Stimulated activated CD4-positive, alpha-beta T cell treated with anti-CD3 and anti-CD28 coated beads, Interleukin-4, amount 100 ng/mL, for 24 hours (primary cell): ENCODE measurements at regions not wholly inside any gene's neighbourhood (a gene's known extent, or its start where the extent isn't known, plus 50 kb on each side); places are given as distances from the start of the nearest gene placed in this dataset.

Experiments
- DNase-seq: peaks from one replicate; pipeline ENCODE4 v3.0.0-alpha.2; 2020

DNA sequence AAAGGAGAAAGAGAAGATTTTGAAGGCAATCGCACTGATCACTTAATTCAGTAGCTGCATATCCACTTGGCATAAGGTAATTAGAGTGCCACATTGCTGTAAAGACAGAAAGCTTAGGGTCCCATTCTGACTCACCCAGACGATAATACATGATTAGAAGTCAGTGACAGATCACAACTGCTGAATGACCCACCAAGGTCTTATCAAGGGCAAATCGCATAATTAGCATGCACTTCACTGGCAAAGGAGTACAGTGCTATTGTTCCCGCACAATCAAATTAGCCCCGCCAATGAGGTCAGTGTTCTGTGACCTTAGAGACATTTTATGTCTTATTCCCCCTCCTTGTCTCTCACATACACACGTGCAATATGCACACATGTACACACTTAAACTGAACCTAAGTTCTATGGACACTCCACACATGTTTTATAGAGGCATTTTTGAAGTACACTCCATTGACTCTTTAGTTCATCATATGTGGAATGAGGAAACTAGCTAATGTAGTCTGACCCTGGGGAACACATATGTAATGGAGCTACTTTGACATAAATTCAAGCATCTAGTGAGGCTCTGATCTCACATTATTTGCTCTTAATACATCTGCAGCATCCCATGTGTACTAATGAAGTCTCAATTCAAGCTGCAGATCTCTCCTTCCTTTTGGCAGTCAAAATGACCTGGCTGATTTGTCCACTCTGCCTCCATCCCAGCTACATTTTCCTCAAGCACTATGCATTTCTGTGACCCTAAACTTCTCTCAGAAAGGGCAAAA, 673.8 kb upstream of the FANCL start:
- no peak for DNase-seq

DNA sequence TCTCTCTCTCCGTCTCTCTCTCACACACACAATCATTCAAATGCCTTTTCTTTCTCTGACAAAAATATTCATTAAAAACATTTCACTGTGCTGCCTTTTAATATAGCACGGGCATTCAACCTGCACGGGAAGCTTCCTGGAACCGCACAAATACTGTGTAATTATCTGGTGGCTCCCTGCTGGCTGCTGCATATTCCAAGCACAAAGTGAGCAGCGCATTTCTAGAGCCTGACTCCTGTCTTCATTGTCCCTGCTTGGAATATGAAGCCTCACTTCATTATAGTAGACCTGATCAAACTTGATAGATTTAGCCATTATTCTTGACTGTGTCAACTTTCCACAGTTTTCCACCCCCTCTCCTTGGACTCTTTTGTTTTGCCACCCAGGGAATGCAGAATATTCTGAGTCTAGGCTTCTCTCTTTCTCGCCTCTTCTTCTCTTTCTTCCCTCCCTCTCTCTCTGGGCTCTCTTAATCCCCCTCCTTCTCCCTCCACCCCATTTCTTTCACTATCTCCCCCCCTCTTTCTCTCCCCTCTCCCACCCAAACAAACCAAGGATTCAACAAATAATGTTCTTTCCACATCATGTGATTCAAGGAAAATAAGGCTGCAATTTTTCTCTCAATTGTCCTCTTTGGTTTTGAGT, 672.1 kb upstream of the FANCL start:
- no peak for DNase-seq

DNA sequence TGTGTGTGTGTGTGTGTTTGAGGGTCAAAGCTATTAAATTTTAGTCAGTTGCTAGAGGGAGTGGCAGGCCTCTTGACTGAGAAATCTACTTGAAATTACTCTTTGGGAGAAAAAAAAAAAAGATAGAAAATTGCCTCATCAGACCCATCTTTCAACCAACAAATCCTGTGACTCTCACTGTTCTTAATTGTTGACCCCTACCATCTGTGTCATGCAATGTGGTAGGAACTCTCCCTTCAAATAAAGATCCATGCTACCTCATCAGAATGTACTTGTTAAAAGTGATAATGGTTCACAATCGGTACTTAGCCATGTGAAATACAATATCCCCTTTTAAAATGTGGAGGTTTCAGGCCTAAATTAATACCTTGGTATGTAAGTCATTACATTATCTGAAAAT, 670.8 kb upstream of the FANCL start:
- DNase-seq: no peak

DNA sequence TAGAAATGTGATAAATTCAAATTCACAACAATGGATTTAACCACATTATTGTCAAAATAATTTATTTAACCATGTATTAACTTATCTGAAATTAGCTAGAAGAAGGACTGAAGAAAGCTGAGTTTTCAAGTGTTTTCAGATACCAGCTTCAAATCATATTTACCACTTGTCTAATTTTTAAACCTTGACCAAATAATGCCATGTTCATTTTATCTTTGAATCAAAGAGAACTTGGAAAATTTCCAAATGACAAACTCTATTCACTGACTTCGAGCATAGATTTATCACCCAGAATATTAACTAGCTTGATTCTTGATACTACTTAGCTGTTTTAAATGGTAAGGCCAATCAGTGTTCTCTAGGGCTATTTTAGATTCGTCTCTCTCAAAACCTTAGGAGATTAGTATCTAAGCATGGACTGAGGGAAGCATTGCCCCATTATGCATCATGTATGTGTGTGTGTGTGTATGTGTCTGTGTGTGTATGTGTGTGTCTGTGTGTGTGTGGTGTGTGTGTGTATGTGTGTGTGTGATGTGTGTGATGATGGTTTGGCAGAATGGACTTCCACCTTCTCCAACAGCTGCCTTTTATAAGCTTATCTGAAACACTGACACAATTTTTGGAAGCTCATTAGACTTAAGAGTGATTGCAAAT, 667.5 kb upstream of the FANCL start:
- no peak for DNase-seq

DNA sequence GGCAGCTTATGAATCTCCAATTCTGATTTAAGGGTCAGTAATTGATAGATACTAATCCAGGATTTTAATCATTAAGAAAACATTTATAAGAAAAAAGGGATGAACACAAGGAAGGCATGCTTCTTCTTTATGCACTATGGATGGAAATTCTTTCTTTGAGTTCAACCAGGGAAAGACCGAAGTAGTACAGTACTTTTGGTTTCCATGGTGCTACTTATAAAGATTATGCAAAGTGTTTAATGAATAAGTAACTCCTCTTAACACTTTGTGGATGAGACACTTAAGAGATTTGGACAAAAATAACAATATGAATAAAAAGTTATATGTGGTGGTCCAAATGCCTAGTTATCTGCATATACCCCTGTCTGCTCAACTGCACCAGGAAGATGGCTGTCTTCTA, 666.5 kb upstream of the FANCL start:
- DNase-seq: no peak

DNA sequence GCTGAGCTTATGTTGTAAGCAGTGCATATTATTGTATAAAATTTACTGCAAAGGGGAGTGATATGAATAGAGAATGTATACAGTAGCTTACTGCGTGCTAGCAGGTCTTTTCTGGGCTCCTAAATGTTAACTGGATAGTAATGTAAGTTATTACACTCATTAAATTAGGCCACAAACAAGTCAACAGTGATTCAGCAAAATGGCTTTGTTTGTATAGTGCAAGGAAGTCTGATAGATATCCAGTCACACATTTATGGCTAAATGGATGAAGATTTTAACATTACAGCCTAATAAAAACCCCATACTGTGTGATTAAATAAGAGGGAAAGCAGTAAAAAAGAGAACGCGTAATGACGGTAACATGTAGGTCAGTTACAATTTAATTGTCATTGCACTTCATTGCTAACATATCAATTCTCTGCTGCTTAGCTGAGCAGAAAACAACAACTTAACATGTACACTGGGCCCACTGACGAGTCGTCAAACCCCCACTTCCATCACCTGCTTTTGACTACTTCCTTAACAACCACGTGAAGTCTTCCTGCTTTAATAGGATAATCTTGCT, 665.0 kb upstream of the FANCL start:
- DNase-seq: no peak

DNA sequence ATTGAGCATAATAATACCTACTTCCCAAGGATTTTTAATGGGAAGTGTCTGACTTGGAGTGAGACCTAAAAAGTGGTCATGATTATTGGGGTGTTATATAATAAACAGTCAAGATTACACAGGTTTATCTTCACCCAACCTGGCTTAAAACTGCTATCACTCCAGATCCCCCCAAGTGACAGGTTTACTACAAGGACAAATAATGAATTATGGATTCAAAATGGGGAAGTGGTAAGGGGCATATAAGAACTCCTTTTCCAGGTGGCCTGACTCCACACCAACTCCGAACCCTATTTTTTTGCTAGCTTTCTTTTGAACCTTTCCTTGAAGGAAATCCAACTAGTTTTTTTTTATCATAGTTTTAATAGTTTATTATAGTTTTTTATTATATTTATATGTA, 663.0 kb upstream of the FANCL start:
- no peak for DNase-seq

DNA sequence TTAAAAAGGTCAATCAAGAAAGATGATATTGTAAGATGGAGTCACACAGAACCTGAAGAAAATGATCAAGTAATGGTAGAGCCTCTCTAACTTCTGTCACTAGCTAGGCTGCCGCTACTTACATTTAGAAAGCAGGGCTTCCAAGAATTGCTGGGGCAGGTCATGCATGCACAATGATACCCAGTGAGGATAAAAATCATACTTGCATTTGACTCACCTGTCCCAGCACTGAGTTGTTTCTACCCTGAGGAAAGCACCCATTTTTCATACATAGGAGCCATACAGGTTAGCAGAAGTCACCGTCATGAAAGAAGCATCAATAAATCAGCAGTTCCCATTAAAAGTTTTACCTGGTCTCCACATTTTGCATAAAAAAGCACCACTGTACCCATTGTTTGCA, 662.3 kb upstream of the FANCL start:
- DNase-seq: no peak

DNA sequence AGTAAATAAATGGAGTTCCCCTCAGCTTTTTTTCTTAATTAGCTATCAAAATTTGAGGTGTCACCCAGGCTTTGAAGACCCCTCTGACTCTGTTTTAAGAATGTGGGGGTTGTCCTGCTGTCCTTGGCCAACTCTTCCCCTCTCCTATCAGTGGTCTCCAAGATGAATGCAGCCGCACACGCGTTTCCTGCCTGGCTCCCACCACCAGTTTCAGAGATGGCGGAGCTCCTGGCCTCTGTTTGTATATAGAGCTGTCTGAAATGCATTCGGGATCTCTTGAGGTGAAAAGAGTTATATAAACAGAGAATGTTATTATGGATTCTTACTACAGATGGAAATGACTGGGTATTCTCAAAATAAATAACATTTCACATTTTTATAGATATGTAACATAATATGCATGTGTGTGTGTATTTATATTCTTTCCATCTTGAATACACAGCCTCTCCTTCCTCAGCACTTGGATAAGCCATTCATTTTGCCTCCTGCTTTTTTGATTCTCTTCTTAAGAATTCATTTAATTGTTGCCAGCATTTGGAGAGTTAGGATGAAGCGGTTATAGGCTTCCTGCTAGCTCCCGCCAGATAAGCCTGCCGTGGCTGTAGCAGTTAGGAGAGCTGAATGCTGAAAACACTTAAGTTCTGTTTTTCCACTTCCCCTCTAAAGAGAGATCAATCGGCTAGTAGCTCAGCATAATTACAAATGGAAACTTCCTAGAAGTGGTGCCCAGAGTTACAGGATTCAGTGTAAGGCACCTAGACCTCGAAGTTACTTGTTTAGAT, 659.3 kb upstream of the FANCL start:
- DNase-seq: no peak

DNA sequence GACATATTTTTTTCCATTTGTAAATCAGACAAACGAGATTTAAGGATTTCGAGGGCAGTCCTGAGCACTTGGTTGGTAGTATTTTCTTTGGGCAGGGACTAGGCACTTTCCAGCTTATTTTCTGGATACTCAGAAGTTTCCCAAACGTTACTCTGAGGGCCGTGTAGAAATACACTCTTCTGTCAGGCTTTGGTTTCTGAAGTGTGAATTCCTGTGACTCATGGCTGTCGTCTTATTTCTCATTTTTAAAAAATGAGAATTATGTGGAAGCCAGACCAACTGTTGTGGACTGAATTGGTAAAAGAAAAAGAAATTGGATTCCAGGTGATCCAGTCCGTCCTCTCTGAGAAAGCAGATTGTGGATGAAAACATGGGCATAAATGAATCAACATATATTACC, 658.6 kb upstream of the FANCL start:
- DNase-seq: no peak

DNA sequence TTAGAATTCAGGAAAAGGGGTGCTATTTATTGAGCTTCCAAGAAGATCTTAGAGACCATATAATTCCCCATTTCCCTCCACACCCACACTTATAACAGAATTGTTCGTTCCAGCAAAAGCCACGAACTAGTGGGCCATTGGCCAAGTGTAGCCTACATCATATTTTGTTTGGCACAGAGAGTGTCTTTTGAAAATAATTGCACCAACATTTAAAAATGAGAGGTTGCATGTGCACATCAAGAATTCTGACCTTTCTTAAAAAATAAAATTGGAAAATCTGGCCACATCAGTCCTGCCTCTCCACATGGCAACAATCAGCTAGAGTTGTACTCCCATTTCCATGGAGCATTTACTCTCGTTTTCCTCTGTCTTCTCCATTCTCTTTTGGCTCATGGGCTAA, 655.5 kb upstream of the FANCL start:
- no peak for DNase-seq

DNA sequence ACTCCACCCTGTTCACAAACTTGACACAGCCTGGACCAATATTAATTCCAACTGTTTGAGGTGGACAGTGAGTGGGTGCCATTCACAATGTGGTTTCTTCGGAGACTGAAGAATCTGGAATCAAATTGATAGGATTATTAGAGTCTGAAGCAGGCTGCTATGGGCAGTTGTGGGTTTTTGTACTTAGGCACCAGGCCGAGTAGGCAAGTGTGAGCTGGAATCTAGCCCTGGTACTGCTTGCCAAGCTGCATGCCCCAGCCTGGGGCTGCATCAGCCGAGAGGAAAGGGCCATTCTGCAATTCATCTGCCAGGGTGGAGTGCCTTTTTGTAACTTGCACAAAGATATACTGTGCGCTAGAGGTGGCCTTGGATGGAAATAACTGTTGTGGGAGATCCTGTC, 654.7 kb upstream of the FANCL start:
- DNase-seq: no peak

DNA sequence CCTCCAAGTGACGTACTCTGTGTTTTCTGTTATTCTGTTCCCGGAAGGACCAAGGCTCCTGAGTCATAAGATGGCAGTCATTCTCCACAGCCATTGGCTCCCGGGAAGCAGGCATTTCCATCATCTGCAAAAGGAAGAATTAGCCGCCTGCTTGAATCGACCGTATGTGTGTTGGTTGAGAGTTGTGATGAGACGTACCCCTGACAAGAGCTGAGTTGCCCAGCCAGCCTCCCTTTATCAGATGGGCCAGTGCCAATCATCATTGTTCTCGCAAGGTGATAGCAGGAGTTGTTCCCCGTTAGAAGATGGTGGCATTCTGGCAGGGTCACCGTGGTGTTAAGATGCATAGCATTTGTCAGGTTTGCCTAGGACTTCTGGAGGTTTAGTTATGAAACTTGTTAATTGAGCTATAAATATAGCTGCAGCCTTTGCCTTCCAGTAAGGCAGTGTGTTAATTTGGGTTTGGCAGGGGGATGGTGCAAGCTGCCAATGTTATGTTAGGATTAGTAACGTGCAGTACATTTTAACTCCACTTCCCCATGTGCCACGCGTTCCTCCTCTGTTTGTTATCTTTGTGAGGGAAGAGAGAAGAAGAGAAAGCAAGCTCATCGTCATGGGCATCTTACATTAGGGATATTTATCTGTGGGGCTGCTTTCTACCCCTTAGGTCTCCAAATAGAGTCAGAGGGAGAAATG, 652.7 kb upstream of the FANCL start:
- no peak for DNase-seq

DNA sequence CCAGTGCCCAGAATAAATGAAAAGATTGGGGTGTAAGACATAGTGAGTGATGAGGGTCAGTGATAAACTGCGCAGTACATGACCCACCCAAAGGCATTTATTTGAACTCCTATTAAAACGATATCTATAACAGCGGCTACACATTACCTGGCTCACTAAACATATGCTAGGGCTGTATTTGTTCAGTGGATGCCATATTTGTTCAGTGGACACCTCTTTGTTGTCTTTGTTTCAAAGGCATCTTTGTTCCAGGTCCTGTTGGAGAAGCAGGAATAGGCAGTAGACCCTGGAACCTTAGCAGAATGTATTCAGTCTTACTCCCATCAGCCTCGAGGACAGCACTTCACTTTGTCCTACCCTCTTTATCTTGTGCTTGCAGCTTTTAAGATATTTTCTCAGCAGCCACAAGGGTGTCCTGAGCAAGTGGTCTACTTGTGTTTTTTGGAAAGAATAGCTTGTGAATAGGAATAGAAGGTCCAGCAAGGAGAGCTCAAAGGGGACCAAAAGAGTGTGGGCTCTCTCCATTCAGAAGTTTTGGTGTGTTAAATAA, 650.8 kb upstream of the FANCL start:
- no peak for DNase-seq

DNA sequence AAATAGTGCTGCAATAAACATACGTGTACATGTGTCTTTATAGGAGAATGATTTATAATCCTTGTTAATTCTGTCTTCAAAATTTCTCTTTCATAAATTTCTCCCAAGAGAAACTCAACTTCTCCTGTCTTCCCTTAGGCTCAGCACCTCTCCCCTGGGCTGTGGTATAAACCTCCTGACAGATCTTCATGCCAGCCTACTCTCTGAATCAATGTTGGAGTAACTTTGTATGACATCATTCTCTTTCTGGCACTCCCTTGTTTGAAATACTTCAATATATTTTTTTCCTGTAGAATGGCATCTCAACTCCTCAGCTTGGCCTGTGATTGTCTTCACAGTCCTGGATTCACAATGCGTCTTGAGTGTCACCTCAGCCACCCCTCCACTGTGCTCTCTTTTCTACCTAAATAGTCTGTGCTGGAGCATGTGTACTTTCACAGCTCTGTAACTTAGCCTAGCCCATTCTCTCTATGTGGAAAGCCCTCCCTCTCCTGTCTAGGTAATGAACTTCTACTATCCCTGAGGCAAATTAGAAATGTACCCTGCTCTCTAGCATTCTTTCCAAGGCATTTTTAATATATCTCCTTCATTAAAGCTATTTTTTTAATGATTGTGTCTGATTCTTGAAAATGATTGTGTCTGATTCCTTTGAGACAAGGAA, 649.9 kb upstream of the FANCL start:
- DNase-seq: no peak

DNA sequence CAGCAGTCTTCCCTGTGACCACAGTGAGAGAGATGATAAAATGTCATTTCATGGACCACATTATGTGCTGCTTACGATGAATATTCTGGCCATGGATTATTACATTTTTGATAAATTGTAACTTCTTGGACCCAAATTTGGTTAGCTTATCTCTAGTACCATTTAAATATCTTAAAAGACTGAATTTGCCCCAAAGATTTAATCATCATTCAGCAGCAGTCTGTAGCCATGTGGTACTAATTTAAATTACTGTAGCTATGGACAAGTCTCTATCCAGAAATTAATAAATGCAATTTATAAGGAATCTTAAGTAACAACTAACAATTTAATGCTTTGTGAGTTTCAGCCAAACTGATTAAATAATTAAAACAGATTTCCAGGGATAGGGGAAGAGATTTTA, 644.9 kb upstream of the FANCL start:
- DNase-seq: no peak

DNA sequence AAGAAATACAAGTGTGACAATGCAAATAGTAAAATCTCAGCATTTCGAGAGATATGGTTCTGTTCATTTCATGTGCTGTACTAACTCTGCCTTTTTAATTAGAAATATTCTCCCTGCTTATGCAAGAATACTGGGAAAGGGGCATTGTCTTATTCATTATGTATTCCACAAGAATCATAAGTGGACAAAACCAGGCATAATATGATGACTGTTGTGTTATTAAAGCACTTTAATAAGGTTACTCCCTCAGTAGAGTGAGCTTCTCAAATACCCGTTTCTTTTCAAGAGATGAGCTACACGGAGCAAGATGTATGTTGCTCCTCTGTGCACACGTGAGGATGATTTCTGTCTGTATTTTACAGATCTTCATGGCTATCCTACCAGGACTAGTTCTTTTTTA, 638.7 kb upstream of the FANCL start:
- no peak for DNase-seq

DNA sequence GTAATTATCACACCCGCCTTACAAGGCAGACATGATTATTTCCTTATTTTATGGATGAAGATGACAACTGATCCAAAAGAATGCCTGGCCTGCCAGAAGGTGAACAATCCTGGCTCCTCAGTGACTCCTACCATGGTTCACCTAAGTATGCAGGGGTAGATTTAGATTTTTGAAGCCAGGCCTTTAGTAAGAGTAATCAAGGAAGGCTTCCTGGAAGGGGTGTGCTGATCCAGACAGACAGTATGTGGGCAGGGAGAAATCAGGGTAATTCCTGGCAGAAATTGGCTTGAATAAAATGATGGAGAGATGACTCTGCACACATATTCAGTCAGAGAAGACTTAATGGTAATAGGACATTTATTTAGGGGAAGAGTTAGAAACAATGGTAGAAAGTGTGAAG, 637.7 kb upstream of the FANCL start:
- DNase-seq: no peak

DNA sequence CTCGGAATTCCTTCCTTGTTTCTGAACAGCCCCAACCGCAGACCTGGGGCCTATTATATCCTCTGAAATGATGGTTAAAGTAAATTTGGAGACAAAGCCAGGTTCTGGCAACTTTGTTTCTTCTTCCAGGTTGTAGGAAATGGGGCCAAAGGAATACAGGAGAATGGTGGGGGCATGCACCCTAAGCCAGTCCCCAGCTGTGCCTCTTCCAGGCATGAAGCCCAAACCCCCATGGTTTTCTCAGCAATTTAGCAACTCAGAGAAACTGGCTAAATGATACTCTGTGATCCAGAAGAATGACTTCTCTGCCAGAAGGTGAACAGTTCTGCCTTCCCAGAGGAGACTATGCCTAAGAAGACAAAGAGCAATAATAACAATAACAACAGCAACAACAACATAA, 635.0 kb upstream of the FANCL start:
- no peak for DNase-seq

DNA sequence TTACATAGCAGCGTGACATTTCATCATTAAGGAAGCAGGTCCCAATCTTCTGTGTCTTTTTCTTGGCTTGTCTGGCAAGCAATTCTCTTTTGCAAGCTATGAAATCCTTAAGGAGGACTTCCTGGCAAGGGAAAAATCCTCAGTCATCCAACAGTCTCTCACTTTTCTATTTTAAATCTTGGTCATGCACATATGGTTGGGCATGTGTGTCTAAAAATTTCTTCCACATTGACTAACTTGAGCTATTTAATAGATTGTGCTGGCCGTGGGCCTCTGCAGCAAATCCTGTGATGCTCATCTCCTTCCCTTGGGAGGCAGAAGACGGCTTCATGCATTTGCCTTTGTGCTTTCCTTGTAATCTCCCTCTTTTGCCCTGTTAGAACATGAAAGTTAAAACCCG, 634.3 kb upstream of the FANCL start:
- DNase-seq: no peak

DNA sequence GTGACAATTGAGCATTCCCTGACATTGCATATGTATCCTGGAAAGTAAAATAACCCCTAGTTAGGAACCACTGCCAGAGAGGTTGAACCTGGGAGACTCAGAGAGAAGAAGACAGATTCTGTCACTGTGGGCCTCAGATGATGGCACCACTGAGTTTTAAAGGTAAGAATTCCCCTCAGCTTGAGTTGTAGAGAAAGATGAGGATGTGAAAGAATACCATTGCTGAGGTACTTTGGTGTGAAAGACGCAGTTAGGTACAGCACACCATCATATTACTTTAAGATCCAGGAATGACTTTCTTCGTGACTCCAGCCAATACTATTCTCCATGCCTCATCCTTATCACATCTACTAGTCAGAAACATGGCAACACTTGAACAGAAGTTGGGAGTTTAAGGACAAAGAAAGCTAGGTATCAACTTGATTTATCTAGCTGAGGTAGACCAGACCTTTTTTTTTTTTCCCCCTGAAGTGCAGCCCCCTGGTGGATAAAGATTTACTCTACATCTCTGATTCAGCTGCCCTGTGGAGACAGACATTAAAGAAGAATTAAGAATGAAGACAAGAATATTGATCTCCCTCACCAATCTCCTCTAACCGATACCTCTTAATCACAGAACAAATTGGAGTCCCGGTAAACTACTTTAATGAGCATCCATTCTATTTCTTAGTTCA, 630.5 kb upstream of the FANCL start:
- no peak for DNase-seq
